ENCODE measurements at regions not wholly inside any gene's neighbourhood (a gene's known extent, or its start where the extent isn't known, plus 50 kb on each side); places are given as distances from the start of the nearest gene placed in this dataset.

- TF ChIP-seq, protein P1, sequence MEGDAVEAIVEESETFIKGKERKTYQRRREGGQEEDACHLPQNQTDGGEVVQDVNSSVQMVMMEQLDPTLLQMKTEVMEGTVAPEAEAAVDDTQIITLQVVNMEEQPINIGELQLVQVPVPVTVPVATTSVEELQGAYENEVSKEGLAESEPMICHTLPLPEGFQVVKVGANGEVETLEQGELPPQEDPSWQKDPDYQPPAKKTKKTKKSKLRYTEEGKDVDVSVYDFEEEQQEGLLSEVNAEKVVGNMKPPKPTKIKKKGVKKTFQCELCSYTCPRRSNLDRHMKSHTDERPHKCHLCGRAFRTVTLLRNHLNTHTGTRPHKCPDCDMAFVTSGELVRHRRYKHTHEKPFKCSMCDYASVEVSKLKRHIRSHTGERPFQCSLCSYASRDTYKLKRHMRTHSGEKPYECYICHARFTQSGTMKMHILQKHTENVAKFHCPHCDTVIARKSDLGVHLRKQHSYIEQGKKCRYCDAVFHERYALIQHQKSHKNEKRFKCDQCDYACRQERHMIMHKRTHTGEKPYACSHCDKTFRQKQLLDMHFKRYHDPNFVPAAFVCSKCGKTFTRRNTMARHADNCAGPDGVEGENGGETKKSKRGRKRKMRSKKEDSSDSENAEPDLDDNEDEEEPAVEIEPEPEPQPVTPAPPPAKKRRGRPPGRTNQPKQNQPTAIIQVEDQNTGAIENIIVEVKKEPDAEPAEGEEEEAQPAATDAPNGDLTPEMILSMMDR (IDR thresholded peaks at IDR 0.05): no peak
- TF ChIP-seq HEYL (CRISPR knock-in tag; IDR thresholded peaks at IDR 0.05): no peak
These were observed 58.6 kb upstream of the ZC4H2 start, which contains the start of gene ZC3H12B for GRCh38 chrX:65034668-65035445.
